ENCODE measurements at regions not wholly inside any gene's neighbourhood (a gene's known extent, or its start where the extent isn't known, plus 50 kb on each side); places are given as distances from the start of the nearest gene placed in this dataset.

DNA sequence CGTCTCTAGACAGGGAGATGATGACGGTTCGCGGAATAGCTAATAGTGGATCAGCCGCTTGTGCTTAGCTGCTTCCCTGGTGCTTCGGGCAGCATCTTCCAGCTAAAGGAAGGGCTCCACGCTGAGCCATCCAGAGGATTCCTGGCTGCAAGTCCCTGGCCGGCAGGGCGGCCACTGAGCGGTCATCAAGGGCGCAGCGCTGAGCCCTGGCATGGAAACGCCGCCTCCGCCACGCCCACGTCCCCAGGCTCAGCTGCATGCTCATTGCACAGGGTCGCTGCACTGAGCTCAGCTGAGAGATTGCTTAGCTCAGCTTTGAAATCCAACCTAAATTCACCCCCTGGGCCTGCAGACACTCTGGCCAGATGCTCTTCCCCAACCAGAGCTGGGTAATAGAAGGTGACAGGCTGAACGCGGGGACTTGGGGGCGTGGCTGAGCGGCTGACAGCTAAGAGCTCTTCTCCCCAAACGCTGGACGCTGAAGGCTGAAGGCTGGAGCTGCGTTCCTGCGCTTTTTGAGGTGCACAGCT is 118.2 kb upstream of the KIT start:
- TF ChIP-seq SMC3 (conservative IDR thresholded peaks at IDR 0.05; ENCODE audit: insufficient read depth, low read depth, low read length), result no peak
- TF ChIP-seq JUNB (CRISPR knock-in tag; conservative IDR thresholded peaks at IDR 0.05), result no peak
- TF ChIP-seq EZH2 (IDR thresholded peaks at IDR 0.05; ENCODE audit: borderline replicate concordance, low read depth, low read length), result no peak
- TF ChIP-seq ZNF143 (CRISPR knock-in tag; IDR thresholded peaks at IDR 0.05), result no peak
- TF ChIP-seq POLR2AphosphoS2 (IDR thresholded peaks at IDR 0.05; ENCODE audit: low read length), result no peak
- no peak for TF ChIP-seq GABPB1 (CRISPR knock-in tag; IDR thresholded peaks at IDR 0.05)
- TF ChIP-seq, protein P1, sequence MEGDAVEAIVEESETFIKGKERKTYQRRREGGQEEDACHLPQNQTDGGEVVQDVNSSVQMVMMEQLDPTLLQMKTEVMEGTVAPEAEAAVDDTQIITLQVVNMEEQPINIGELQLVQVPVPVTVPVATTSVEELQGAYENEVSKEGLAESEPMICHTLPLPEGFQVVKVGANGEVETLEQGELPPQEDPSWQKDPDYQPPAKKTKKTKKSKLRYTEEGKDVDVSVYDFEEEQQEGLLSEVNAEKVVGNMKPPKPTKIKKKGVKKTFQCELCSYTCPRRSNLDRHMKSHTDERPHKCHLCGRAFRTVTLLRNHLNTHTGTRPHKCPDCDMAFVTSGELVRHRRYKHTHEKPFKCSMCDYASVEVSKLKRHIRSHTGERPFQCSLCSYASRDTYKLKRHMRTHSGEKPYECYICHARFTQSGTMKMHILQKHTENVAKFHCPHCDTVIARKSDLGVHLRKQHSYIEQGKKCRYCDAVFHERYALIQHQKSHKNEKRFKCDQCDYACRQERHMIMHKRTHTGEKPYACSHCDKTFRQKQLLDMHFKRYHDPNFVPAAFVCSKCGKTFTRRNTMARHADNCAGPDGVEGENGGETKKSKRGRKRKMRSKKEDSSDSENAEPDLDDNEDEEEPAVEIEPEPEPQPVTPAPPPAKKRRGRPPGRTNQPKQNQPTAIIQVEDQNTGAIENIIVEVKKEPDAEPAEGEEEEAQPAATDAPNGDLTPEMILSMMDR (IDR thresholded peaks at IDR 0.05 in 2 of 3, conservative IDR thresholded peaks at IDR 0.05 in 1 of 3; ENCODE audit: insufficient read depth in 2 of 3, low read depth in 1 of 3, low read length in 3 of 3), result no peak
- TF ChIP-seq RBM14 (IDR thresholded peaks at IDR 0.05; ENCODE audit: borderline replicate concordance, insufficient read depth, low read depth, low read length), result no peak
- TF ChIP-seq RNF2 (IDR thresholded peaks at IDR 0.05), result no peak
- no peak for TF ChIP-seq ZBTB43 (CRISPR knock-in tag; IDR thresholded peaks at IDR 0.05)
- no peak for TF ChIP-seq PHF8 (IDR thresholded peaks at IDR 0.05; ENCODE audit: borderline replicate concordance, low read length)
- no peak for TF ChIP-seq PTTG1 (tag; IDR thresholded peaks at IDR 0.05; ENCODE audit: low read depth)
